Ovary (tissue), 3 donors: ENCODE measurements at regions not wholly inside any gene's neighbourhood (a gene's known extent, or its start where the extent isn't known, plus 50 kb on each side); places are given as distances from the start of the nearest gene placed in this dataset.
"Not testable (repeated sequence)": the region's sequence is repeated elsewhere in the genome, so short reads cannot be mapped to it uniquely, and the experiment has no call there.

Source experiments
- CTCF ChIP-seq, 3 donors: fragments of 450-650 bp in 2 of 3; fragments of 200-600 bp in 1 of 3; IDR thresholded peaks; one replicate each; pipeline versions ENCODE4 v1.5.1 to v1.8.0; 2016 to 2022; ENCODE audit warnings: antibody characterized with exemption in 3 of 3, mild to moderate bottlenecking in 1 of 3
- EP300 ChIP-seq: sonication (generic); formaldehyde crosslinking; IDR thresholded peaks from one replicate; pipeline ENCODE4 v1.6.1; 2017; ENCODE audit warnings: antibody characterized with exemption
- POLR2A ChIP-seq: fragments of 450-650 bp; IDR thresholded peaks from one replicate; pipeline ENCODE4 v1.6.1; 2017; ENCODE audit warnings: antibody characterized with exemption, mild to moderate bottlenecking, moderate library complexity
- donor health status: DM: no; HTN: no; CAD: no.

DNA sequence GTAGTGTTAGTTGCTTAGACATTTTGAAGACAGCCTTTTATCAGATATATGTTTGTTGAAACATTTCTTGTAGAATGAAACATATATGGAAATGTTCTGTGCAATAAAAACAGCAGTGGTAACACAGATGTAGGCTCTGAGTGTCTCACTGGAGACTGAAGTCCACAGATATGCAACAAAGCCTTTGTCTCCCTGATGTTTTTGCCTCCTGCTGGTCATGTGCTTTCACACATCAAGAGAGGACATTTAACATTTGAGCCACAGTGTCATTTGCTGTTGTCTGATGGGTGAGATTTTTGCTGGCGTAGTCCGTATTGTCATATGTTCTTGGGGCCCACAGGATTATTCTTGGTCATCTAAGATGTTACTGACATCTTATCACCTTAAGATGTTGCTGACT lies 161.4 kb downstream of the CCDC74A start:
- TF ChIP-seq CTCF (IDR thresholded peaks at IDR 0.05); POLR2A; EP300: not testable (repeated sequence)
